Endothelial cell of umbilical vein (primary cell): ENCODE measurements at regions not wholly inside any gene's neighbourhood (a gene's known extent, or its start where the extent isn't known, plus 50 kb on each side); places are given as distances from the start of the nearest gene placed in this dataset.

Experiments used
- CTCF ChIP-seq, 2 donors: IDR thresholded peaks; 1 replicate in 1 of 2; 2 replicates in 1 of 2; pipeline ENCODE4 v1.5.1; 2011; ENCODE audit warnings: low read length in 2 of 2, mild to moderate bottlenecking in 2 of 2, moderate library complexity in 2 of 2, control low read depth in 1 of 2, inconsistent platforms in 1 of 2, low read depth in 1 of 2; ENCODE audit not compliant: insufficient read depth in 1 of 2; ENCODE audit errors: extremely low read depth in 1 of 2
- EZH2 ChIP-seq: IDR thresholded peaks from 2 replicates; pipeline ENCODE4 v1.6.1; 2012; ENCODE audit warnings: borderline replicate concordance, low read depth, mild to moderate bottlenecking, moderate library complexity, low read length, inconsistent platforms; ENCODE audit not compliant: severe bottlenecking
- JUN ChIP-seq: IDR thresholded peaks from 2 replicates; pipeline ENCODE4 v1.6.1; 2011; ENCODE audit warnings: borderline replicate concordance, low read depth; ENCODE audit not compliant: insufficient read length, insufficient read depth
- MAX ChIP-seq: IDR thresholded peaks from 2 replicates; pipeline ENCODE4 v1.6.1; 2011; ENCODE audit not compliant: insufficient read depth, insufficient read length
- POLR2A ChIP-seq: IDR thresholded peaks from 2 replicates; pipeline ENCODE4 v1.6.1; 2012; ENCODE audit warnings: low read depth, mild to moderate bottlenecking, control low read depth, low read length
- POLR2AphosphoS5 ChIP-seq: IDR thresholded peaks from 2 replicates; pipeline ENCODE4 v1.6.1; 2012; ENCODE audit warnings: low read depth, mild to moderate bottlenecking, control low read depth, low read length, moderate library complexity; ENCODE audit not compliant: insufficient read depth

DNA sequence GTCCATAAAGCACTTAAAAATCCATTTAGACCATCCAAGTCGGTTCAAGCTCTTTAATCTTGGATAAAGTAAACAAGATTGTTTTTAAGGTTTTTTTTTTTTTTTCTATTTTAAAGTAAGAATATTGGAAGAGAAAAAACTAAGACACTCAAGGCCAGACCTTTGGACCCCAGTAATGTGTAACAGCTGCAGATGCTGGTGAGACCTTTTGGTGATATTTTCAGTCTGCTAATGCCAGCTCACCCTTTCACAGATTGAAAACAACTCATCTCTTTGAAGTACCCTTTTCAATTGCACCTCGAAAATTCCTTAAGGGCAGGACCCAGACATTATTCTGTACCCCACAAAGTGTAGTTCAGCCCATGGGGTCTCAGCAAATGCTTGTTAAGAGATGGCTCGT is 260.7 kb upstream of the CTNNB1 start:
- TF ChIP-seq CTCF (IDR thresholded peaks at IDR 0.05; ENCODE audit: extremely low read depth in 1 of 2, insufficient read depth in 1 of 2, low read depth in 1 of 2, low read length in 2 of 2) (no peak), POLR2AphosphoS5 (no peak), MAX (no peak), POLR2A (no peak), EZH2 (no peak), JUN (no peak)
